Spleen (tissue), 7 donors: ENCODE measurements at regions not wholly inside any gene's neighbourhood (a gene's known extent, or its start where the extent isn't known, plus 50 kb on each side); places are given as distances from the start of the nearest gene placed in this dataset.

Experiments used
- POLR2AphosphoS5 ChIP-seq, 3 donors: sonication (generic); formaldehyde crosslinking; IDR thresholded peaks; one replicate each; pipeline ENCODE4 v1.5.1; 2017; ENCODE audit warnings: antibody characterized with exemption in 3 of 3
- TF ChIP-seq, protein P1 (sequence below), 11 experiments: fragments of 200-600 bp in 7 of 11; fragments of 450-650 bp in 4 of 11; sonication (generic) in 4 of 11; IDR thresholded peaks in 8 of 11; conservative IDR thresholded peaks in 3 of 11; 1 replicate in 7 of 11; 2 replicates in 4 of 11; pipeline versions ENCODE4 v1.4.0 to v1.8.0; 2016 to 2021; ENCODE audit warnings: antibody characterized with exemption in 11 of 11, inconsistent platforms in 4 of 11, mild to moderate bottlenecking in 1 of 11
- donor health status: DM: no; HTN: no; CAD: no; lungs with moderate emphysema.
- donor health status: DM: no; HTN: no; CAD: no.
- donor health status: DM: no; HTN: no; CAD: no.

DNA sequence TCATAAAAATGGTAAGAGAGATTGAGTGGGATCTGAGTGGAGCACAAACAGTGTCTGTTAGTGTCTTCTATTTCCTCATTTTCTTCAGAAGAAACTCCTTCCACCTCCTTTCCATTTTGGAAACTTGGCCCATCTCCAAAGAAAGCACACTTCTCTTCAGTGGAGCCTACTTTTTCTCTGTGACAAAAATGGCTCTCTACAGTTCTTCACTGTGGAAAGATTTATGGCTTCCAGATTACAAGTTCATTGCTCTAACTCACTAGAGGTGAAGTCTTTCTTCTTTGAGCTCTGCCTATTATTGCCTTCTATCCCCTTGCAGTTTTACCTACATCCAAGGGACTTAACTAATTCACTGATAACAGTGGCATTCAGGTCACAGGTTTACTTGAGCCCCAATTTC lies 325.8 kb downstream of the ANTXR2 start:
- TF ChIP-seq, protein P1, sequence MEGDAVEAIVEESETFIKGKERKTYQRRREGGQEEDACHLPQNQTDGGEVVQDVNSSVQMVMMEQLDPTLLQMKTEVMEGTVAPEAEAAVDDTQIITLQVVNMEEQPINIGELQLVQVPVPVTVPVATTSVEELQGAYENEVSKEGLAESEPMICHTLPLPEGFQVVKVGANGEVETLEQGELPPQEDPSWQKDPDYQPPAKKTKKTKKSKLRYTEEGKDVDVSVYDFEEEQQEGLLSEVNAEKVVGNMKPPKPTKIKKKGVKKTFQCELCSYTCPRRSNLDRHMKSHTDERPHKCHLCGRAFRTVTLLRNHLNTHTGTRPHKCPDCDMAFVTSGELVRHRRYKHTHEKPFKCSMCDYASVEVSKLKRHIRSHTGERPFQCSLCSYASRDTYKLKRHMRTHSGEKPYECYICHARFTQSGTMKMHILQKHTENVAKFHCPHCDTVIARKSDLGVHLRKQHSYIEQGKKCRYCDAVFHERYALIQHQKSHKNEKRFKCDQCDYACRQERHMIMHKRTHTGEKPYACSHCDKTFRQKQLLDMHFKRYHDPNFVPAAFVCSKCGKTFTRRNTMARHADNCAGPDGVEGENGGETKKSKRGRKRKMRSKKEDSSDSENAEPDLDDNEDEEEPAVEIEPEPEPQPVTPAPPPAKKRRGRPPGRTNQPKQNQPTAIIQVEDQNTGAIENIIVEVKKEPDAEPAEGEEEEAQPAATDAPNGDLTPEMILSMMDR (IDR thresholded peaks at IDR 0.05 in 8 of 11, conservative IDR thresholded peaks at IDR 0.05 in 3 of 11) = no peak
- TF ChIP-seq POLR2AphosphoS5 (IDR thresholded peaks at IDR 0.05) = no peak
